CD4-positive, alpha-beta T cell treated with Interleukin-15 for 4 hours (primary cell): ENCODE measurements at regions not wholly inside any gene's neighbourhood (a gene's known extent, or its start where the extent isn't known, plus 50 kb on each side); places are given as distances from the start of the nearest gene placed in this dataset.

Experiments
- DNase-seq: peaks from one replicate; pipeline ENCODE4 v3.0.0-alpha.2; 2020; ENCODE audit warnings: low spot score

GRCh38 chr5:4124221-4124970 is 528.8 kb downstream of the IRX1 start:
- no peak for DNase-seq

- no peak for DNase-seq
Observed at GRCh38 chr5:4128994-4129393, 533.4 kb downstream of the IRX1 start.

GRCh38 chr5:4129523-4129922 is 533.9 kb downstream of the IRX1 start:
- DNase-seq: no peak

GRCh38 chr5:4130819-4131218 is 535.2 kb downstream of the IRX1 start:
- no peak for DNase-seq

GRCh38 chr5:4137781-4138180 is 542.1 kb downstream of the IRX1 start:
- DNase-seq: no peak

- no peak for DNase-seq
Observed at GRCh38 chr5:4142842-4143241, 547.2 kb downstream of the IRX1 start.

GRCh38 chr5:4144411-4145007 is 548.9 kb downstream of the IRX1 start:
- no peak for DNase-seq

- DNase-seq: no peak
Observed at GRCh38 chr5:4145511-4145910, 549.9 kb downstream of the IRX1 start.

GRCh38 chr5:4148009-4148408 is 552.4 kb downstream of the IRX1 start:
- no peak for DNase-seq

GRCh38 chr5:4150067-4150466 is 554.4 kb downstream of the IRX1 start:
- no peak for DNase-seq

- no peak for DNase-seq
Observed at GRCh38 chr5:4156153-4156552, 560.5 kb downstream of the IRX1 start.

- DNase-seq: no peak
Observed at GRCh38 chr5:4156889-4157288, 561.3 kb downstream of the IRX1 start.

GRCh38 chr5:4158750-4159447 is 563.3 kb downstream of the IRX1 start:
- DNase-seq: no peak

GRCh38 chr5:4159681-4160080 is 564.0 kb downstream of the IRX1 start:
- no peak for DNase-seq

- no peak for DNase-seq
Observed at GRCh38 chr5:4164167-4164566, 568.5 kb downstream of the IRX1 start.

GRCh38 chr5:4180703-4181102 is 585.1 kb downstream of the IRX1 start:
- DNase-seq: no peak

GRCh38 chr5:4182144-4182543 is 586.5 kb downstream of the IRX1 start:
- no peak for DNase-seq

GRCh38 chr5:4185127-4185526 is 589.5 kb downstream of the IRX1 start:
- no peak for DNase-seq

GRCh38 chr5:4188704-4189103 is 593.1 kb downstream of the IRX1 start:
- no peak for DNase-seq

- no peak for DNase-seq
Observed at GRCh38 chr5:4189317-4189716, 593.7 kb downstream of the IRX1 start.

GRCh38 chr5:4191041-4191440 is 595.4 kb downstream of the IRX1 start:
- DNase-seq: no peak

GRCh38 chr5:4191703-4192102 is 596.1 kb downstream of the IRX1 start:
- no peak for DNase-seq

GRCh38 chr5:4192111-4192510 is 596.5 kb downstream of the IRX1 start:
- DNase-seq: no peak
